CD4-positive, alpha-beta T cell treated with Interleukin-4 for 1 hour (primary cell): ENCODE measurements at regions not wholly inside any gene's neighbourhood (a gene's known extent, or its start where the extent isn't known, plus 50 kb on each side); places are given as distances from the start of the nearest gene placed in this dataset.
"Not testable (repeated sequence)": the region's sequence is repeated elsewhere in the genome, so short reads cannot be mapped to it uniquely, and the experiment has no call there.

ENCODE experiments used
- DNase-seq, 2 donors: peaks; one replicate each; pipeline ENCODE4 v3.0.0-alpha.2; 2020 to 2022

- DNase-seq: not testable (repeated sequence)
Measured at GRCh38 chr1:95297906-95298305, 63.9 kb downstream of the RWDD3 start.

DNA sequence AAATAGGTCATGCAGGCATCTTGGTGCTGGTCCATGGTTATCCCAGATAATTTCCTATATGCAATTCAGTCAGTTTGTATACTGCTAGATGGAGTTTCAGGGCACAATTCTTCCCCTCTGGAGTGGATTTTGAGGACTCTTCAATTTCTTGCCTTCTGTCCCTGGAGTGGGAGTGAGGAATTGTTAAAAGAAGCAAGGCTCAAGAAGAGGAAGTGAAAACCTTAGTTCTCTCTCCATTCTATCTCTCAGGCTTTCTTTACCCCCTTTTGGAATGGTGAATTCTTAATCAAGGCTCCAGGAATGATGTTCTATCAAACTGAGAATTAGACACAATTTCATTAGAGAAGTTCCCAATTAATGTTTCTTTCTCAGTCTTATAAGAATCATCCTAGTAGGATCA, 67.1 kb downstream of the RWDD3 start:
- DNase-seq: no peak

DNA sequence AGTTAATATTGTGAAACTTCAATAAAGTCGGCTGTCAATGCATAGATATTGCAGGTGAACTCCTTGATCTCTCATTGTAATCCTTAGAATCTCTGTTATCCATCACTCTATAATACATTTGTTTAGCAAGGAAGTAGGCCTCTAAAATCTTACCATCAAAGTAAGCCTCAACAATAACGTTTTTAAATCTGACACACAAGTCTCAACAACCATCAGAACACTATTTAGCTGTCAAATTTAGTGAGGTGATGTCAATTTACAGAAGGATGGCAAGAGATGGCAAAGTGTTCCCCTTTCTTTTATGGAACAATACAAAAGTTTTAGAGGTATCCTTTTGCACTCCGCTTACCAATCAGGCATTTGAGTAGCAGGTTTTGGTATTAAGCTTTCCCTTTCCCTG, 67.6 kb downstream of the RWDD3 start:
- no peak for DNase-seq

DNA sequence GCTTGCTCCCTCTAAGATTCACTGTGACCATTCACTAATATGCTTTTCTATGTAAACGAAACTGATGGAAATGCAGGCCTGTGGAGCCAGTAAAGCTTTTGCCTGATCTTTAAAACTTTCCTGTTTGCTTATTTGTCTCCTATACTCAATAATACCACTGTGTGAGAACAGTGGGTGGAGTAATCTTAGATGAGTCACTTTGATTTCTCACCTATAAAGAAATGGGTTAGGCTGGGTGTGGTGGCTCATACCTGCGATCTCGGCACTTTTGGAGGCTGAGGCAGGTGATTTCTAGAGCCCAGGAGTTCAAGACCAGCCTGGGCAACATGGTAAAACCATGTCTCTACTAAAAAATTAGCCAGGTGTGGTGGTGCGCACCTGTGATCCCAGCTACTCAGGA, 70.8 kb downstream of the RWDD3 start:
- DNase-seq: no peak

DNA sequence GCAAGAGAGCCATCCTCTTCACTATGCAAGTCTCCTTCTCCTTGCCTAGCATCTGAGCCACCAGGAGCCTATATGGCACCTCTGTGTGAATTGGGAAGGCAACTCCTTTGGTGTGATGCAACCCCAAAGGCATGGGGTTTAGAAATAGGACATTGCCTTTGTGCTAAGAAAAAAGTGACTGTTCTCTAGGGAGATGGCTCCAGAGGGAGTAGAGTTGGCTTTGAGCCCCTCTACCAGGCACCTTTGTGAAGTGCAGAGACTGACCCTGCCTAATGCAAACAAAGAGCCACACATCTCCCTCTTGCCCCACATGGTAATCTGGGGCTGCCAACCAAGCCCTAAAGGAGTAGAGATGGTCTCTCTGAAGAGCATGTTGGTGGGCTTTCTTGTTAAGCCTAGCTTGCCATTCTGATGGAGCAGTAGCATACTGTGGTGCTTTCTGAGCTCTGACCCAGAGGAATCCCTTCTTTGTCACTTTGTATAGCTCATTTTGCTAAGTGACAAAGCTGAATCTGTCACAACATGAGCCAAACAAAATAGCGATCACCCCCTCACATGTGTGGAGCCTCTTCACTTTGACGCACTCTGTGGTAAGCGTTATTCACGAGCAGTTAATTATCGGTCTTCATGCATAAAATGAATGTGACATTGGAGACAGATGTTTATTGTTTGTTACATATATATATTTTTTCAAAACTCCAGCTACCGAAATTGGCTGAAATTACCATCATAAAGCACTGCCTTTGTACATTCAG, 74.4 kb downstream of the RWDD3 start:
- DNase-seq: no peak

DNA sequence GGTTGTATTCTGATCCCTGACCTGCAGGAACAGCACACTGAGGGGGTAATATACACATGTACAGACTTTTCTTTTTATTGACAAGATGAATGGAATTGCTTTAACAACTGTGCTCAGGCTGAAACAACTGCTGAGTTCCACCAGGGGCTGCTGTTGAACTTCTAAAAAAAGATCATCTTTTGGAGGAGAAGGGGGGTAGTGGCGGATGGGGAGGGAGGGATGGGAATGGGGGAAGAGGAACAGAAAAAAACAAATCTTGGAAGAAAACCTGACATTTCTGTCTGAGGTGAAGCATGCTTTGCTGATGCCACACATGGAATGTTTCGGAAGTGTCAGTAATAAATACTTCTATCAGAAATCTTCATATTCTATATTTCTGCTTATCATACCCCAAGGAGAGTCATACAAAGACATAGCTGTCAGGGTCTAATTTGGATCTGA, 75.0 kb downstream of the RWDD3 start:
- DNase-seq: no peak

DNA sequence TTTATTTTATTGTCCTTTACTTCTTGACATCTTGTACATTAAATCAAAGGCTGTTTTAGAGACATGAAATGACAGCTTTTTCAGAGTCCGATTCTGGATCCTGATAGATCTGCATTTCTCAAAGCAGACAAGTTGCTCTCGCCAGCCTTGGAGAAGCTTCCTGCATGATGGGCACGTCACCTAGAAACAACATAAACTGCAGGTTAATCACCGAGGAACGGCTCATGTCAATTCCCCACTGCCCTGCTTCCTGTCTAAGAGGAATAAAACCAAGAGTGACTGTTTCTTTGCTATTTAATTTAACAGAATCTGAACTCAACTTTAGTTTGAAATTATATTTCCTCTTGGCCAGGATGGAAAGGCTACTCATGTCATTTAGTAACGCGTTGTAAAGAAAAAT, 77.0 kb downstream of the RWDD3 start:
- DNase-seq: no peak

DNA sequence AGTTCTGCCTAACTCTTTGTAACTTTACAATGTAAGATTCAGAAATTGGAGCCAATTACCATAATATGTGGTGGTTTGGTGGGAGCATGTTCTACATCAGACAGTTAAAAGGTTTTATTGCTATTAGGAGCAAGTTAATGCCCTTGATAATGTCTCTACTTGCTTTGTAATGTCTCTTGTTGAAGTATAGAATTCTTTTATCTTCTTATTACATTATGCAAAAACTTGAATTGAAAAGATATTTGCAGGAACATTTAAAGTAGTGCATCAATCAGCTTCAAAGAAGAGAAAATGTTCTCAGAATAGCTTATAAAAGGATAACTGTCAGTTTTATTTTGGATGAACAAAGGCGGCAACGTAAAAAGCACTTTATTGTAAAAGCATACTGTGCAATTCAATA, 77.8 kb downstream of the RWDD3 start:
- DNase-seq: no peak

DNA sequence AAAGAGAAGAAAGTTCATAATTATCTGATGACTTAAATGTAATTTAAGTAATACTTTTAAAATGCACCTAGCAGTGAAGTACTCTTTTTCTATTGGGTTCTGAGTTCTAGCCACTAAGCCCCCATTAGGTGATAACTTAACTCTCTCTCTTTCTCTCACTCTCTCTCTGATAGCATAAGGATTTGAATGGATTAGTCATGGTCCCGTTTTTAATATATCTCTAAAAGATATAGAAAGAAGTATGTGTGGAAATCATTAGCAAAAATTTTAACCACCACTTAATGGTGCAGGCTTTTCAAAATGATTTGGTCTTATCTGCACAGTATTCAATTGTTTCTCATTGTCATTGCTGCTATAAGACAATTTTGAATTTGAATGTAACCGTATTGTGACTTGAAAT, 78.2 kb downstream of the RWDD3 start:
- DNase-seq: no peak

DNA sequence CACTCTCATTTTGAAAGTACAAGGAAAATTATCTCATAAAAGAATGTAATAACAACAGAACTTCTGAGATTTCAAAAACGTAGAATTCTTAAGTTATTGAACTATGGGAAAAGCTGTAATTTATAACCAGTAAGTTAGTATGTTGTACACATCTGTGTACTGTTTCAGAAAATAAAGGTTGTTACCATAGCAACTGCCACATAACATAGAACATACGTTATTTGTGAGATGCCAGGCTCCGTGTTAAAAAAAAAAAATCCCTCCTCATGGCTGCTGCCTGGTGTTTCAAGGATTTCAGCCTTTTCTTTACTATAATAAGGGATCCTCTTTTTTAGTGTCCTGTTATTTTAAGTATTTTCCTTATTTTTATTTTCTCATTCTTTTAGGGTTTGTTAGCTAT, 79.5 kb downstream of the RWDD3 start:
- no peak for DNase-seq

DNA sequence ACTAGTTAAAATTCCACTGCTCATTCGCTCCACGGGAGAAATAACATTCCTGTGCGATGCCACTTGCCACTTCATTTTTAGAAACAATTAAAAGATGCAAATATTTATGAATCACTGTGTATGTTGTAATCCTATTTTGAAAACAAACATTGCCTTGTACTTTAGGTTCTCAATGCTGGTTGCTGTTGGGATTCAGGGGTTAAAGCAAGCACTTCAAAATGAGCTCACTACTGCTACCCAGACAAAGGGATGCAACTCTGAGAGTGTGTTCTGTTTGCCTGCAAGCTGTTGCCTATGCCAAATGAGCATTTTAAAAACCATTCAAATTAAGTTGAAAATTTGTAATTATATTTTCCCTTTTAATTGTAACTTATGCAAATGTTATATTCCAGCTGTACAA, 87.5 kb downstream of the RWDD3 start:
- DNase-seq: no peak

- DNase-seq: no peak
Measured at GRCh38 chr1:95323123-95323522, 89.1 kb downstream of the RWDD3 start.

GRCh38 chr1:95325349-95325748, 91.3 kb downstream of the RWDD3 start:
- DNase-seq: no peak

DNA sequence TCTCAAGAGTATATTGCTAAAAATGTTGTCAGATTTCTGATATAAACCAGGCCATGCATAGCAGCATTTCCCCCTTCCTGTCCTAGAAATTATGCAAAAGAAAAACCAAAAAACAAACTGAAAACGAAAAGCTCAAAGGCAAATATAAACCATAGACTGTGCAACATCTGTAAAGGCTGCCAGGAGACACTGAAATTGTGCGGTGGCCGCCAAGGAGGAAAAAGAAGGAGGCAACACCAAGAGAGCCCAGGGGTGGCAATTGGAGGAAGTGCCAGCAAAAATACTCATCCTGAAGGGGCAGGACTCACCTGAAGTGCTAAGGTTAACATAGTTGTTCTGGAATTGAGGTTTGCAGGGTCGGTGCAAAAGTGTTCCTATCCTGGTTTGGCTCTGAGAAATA, 92.0 kb downstream of the RWDD3 start:
- DNase-seq: no peak

DNA sequence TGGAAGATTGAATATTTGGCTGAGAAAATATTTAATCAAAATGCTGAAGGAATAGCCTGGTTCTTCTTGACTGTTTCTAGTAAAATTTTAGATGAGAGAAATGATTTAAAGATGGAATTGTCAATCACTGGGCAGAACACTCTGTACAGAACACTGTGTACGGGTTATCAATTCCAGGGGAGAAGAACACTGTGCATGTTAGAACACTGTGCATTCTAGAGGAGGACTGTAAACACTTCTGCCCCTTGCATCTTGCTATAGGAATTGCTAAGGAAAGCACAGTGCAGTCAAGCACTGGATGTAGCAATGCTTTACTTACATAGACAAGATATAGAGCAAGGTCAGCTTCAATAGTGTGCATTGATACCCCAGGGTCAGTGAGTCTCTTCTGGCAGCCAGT, 98.7 kb downstream of the RWDD3 start:
- no peak for DNase-seq

GRCh38 chr1:95339377-95339776, 105.4 kb downstream of the RWDD3 start:
- DNase-seq: no peak

- no peak for DNase-seq
Measured at GRCh38 chr1:95340061-95340460, 106.1 kb downstream of the RWDD3 start.

DNA sequence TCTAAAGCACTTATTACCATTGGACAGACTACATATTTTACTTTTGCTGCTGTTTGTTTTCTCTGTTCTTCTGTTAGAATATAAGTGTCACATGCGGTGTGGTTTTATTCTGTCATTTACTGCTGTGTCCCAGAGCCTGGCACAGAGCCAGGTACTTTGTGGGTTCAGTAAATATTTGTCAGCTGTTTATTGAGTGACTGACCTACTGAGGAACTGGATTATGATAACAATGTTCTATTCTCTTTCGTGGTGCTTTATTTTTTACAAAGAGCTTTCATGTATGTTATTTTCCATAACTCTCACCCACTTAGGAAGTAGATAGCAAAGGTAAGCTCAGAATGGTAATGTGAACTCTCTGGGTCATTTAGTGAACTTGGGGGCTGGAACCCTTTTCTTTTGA, 118.8 kb downstream of the RWDD3 start:
- DNase-seq: no peak

- no peak for DNase-seq
Measured at GRCh38 chr1:95353194-95353593, 119.2 kb downstream of the RWDD3 start.

DNA sequence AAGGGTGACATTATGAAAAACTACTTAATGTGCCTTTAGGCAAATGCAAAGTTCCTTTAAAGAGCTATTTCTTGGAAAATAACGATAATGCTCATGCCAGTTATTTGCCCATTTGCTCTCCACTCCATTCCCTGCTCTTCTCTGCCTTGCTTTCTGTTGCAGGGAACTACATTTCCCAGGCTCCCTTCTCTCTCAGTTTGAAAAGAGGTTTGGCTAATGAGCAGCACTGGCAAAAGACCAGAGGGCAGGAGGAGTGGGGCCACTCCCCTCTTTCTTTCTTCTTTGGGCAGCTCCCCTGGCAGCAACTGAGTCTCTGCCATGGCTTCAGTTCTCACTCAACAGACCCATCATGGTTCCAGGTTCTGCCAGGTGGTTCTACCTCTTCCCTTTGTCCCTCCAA, 130.5 kb downstream of the RWDD3 start:
- DNase-seq: no peak

DNA sequence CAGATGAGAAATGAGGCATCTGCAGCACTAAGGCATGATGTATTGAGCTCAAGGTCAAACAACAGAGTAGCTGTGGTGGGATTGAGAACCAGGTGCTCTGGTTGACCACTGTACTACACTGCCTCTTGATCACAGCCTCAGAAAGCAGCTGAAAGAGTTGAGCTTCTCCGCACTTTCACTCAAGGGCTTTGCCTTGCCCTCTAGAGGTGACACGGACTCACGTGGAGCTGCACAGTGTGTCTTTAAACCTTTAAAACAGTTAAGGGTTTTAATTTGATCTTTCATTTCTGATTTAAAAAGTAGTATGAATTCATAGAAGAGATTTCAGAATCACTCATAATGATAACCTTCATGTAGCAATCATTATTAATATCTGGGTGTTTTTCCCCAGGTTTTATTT, 132.5 kb downstream of the RWDD3 start:
- no peak for DNase-seq

- DNase-seq: no peak
Measured at GRCh38 chr1:95368178-95368577, 134.2 kb downstream of the RWDD3 start.

- no peak for DNase-seq
Measured at GRCh38 chr1:95369985-95370690, 136.1 kb downstream of the RWDD3 start.

- DNase-seq: no peak
Measured at GRCh38 chr1:95370691-95371562, 136.9 kb downstream of the RWDD3 start.
